Left renal pelvis (tissue), 4 donors: ENCODE measurements at regions not wholly inside any gene's neighbourhood (a gene's known extent, or its start where the extent isn't known, plus 50 kb on each side); places are given as distances from the start of the nearest gene placed in this dataset.

Experiments
- DNase-seq, 4 donors: peaks; one replicate each; pipeline ENCODE4 v3.0.0-alpha.2; 2013; ENCODE audit warnings: low read depth in 4 of 4, low spot score in 3 of 4

- no peak for DNase-seq
Observed at GRCh38 chr12:115606040-115606439, 671.5 kb downstream of the MED13L start.

DNA sequence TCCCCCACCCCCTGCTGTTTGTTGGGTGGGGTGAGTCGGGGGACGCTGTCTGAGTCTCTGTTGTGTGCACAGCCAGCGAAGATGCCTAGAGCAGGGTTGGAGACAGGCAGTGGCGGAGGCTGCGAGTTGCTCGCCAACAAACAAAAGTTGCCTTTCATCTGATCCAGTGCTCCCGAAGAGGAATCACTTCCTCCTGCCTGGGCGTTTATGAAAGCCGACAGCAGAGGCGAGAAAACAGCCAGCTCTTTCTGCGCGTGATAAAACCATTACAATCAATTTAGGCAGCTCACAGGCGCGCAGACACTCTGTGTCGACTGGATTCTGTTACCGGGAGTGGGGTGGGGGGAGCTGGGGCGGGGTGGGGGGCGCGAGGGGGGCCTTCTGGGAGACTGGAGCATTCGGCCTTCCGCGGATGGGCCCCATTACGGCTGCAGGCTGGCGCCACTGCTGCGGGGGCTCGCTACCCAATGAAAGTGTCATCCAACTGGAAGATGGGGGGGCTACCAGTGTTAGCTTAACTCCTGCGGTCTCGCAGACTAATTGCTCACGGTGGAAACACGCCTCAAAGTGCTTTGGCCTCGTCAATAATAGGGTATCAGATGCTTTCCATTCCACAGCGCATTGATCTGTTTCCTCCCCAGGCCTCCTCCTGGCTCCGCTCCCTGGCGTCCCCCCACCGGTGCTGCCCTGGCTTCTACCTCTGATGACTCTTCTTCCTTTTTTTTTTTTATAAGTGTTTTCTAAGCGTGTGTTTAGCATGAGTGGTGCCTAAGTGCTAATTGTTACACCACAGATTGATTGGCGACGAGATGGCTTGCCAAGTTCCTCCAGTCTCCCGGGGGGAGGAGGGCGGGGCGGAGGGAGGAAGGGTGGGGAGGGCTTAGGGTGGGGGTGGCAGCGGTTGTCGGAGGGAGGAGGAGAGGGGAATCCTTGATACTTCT, 678.4 kb downstream of the MED13L start:
- peak in 2 of 4 donors; percentile 21 to 31 for DNase-seq

DNA sequence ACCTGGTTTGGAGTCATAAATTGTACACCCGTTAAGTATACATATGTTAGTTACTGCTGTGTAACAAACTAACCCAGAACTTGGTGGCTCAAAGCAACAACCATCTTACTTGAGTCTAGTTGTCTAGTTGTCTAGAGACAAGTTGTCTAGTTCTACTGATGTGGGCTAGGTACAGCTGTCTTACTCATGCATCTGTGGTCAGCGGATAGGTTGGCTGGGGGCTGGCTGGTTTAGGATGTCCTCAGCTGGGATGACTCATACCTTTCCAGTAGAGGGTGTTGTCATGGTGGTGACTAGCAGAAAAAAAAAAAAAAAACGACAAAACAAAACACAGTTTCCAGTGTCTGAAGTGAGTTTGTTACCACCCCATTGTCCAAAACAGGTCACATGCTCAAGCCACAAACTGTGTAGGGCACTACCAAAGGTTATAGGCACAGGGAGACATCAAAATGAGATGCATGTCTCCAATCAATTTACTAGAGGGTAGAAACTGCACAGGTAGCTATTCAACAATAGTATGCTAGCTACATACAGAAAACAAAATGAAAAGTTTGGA, 680.3 kb downstream of the MED13L start:
- no peak for DNase-seq

- DNase-seq, result no peak
Observed at GRCh38 chr12:115588131-115588530, 689.4 kb downstream of the MED13L start.

GRCh38 chr12:115584156-115584555, 693.3 kb downstream of the MED13L start:
- DNase-seq, result no peak

DNA sequence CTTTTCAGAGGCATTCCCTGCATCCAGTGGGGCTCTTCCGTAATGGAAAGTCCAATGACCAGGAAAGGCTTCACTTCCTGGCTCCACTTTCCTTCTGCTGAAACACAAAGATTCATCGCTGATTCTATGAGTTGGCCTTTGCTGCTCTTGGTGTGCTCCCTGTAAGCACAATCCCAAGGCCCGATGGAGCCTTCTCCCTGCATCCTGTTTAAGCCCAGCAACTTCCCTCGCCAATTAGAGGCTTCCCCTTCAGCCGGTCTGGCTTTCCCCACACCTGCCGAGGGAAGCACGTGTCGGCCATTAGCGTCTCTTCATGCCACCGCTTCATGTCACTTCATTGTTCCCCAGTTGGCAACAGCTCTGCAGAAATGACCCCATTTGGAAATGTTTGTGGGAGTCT, 693.9 kb downstream of the MED13L start:
- DNase-seq, result no peak

DNA sequence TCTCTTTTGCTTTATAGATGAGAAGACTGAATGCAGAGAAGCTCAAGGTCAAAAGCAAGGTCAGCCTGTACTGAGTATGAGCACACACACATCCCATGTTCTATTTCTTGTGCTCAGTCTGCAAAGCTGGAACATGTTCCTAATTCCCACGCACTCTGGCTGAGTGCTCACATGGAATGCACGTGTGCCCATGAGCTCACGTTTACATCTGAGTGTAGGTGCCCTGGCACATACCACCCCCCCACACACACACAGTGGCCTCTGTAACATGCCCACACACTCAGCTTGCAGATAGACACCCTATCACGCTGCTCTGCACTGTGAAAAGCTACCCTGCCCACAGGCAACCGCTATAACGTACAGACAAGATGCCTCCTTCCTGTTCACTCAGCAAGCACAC, 700.1 kb downstream of the MED13L start:
- DNase-seq, result no peak

DNA sequence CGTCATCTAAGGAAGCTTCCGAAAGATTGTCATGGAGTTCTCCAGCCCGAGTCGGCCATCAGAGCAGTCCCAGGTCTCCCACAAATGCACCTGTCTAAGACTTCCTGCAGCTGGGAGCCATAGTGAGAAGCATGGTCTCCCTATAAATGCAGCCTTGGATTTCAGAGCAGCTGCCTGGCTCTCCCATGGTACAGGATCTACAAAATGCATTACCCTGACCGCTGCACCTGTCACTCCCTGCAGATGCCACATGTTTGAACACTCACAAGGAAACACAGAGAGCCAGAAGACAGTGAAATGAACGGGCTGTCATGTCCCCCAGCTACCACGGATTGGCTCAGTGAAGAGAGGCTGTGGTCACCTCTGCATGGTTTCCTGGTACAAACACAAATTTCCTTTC, 702.7 kb downstream of the MED13L start:
- no peak for DNase-seq

GRCh38 chr12:115572440-115572839, 705.1 kb downstream of the MED13L start:
- no peak for DNase-seq

- no peak for DNase-seq
Observed at GRCh38 chr12:115571446-115571845, 706.0 kb downstream of the MED13L start.

- DNase-seq, result no peak
Observed at GRCh38 chr12:115571027-115571426, 706.5 kb downstream of the MED13L start.

- no peak for DNase-seq
Observed at GRCh38 chr12:115570069-115570777, 707.3 kb downstream of the MED13L start.

DNA sequence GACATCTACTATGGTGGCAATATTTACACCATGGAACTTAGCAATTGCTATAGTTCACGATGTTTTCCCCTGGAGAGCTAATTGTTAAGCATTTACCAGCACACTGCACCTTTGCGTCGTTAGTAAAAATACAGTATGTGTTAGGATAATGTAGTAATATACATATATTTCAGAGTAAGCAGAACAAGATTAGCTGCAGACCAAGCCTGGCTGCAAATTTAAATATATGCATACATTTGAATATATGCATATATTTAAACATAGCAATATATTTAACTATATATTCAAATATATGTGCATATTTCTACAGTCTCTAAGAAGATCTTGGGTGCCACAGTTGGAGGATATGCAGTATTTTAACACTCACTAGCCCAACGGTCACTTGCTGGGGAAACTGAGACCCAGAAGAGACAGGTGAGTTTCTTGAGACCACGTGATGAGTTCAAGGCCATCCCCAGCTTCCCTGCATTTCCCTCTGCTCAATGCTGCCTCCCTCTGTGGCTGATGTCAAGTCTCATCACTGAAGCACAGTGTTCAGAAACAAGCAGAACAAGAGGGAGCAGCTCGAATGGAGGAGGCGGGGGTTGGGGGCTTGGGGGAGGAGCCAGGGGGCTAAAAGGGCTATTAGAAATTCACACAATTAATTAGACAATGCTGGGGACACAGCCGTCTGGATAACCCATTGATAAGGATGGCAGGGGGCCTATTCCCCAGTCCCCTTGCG, 708.0 kb downstream of the MED13L start:
- DNase-seq, result no peak

- no peak for DNase-seq
Observed at GRCh38 chr12:115558281-115558680, 719.2 kb downstream of the MED13L start.

- DNase-seq, result no peak
Observed at GRCh38 chr12:115553622-115554021, 723.9 kb downstream of the MED13L start.

DNA sequence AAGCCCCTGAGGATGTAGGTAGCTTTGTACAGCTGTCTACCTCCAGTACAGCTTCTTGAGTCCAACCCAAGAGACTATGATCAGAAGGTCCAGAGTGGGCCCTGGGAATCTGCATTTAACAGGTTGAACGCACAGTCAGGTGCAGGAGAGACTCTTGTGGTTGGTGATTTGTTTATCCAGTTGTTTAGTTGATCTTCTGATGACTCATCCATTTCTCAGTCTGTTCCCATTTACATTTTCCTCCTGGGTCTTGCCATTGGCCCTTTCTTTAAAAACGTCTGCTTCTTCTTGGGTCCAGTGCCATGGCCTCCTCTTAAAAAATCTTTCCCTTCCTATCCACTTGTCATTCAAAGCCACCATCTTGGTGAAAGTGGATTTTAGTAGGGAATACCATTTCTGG, 734.2 kb downstream of the MED13L start:
- no peak for DNase-seq

DNA sequence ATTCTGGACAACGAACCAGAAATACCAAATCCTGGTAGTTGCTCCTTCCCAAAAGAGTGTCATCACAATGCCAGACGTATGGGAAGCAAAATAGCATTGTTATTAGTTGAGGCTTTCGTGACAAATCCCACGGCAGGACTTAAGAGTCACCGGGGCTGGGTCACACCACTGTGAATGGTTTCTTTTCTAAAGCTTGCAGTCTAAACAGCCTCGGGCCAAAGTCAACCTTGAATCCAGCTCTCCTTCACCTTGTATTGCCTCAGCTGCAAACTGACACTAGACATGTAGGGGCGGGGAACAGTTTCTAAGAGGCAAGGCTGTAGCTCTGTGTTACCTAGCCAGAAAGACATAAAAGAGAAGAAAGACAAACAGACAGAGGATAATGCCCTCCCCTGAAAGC, 734.8 kb downstream of the MED13L start:
- no peak for DNase-seq

DNA sequence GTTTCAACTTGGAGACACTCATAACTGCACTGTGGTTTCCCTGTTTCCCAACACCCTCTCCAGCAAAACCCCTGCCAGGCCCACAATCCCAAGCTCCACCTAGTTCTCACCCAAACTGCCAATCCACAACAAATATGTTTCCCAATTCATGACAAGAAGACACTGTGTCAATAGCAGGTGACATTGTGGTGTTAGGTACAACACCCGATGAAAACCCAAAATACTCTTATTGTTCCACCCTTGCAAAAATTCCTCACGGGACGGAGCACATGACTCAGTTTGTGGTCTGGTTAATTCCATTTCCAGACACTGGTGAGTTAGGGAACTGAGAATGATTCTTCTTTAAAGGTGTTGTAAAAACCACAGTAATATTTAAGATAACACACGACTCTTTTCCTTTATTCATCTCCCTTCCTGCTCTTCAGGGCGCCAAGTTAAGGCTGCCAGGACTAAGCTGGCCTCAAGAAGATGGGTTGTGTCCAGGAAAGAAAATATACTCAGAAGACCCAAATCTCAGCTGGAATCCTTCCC, 735.5 kb downstream of the MED13L start:
- DNase-seq, result no peak

DNA sequence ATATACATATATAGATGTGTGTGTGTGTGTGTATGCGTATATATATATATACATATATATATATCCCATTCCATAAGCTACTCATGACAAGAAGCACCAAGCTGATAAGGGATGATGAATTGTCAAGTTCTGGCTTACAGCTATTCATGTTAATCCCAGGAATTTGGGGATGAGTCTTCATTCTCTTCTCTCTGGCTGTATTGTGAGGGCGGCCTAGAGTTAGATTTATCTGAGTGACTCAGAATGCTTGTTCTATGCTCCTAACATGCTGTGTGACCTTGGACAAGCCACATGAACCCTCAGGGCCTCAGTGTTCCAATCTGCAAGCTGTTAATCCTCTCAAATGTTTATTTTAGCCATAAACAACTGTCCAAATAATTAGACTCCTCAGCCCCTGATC, 749.0 kb downstream of the MED13L start:
- DNase-seq, result no peak

DNA sequence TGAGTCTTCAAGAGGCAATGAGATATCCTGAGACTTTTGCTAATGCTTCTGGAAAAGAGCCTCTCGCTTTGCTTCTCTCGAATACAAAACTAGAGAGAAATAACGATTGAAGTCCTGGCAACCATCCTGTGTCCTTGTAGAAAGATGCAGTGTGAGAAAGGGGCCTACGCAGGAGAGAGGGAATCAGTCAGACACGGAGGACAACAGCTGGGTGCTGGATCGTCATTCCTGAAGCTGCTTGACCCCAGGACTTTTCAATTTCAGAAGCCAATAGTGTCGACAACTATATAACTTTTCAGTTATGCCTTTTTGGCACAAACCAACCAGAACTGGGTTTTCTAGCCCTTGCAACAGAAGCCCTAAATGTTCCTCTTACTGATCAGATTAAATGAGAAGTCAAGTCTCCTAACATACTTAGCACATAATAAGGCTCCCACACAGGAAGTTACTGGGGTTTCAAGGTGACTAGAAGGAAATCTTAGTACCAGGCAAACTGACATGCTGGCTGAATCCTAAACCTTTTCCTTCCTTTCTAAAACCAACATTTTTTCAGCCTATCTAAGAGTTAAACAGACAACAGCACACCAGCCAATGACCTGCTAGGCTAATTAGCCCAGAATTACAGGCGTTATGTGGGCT, 755.6 kb downstream of the MED13L start:
- no peak for DNase-seq
